Stimulated activated CD8-positive, alpha-beta memory T cell treated with anti-CD3 and anti-CD28 coated beads, Interleukin-7, amount 100 ng/mL, for 48 hours (primary cell): ENCODE measurements at regions not wholly inside any gene's neighbourhood (a gene's known extent, or its start where the extent isn't known, plus 50 kb on each side); places are given as distances from the start of the nearest gene placed in this dataset.
"Not testable (repeated sequence)": the region's sequence is repeated elsewhere in the genome, so short reads cannot be mapped to it uniquely, and the experiment has no call there.

Experiments used
- DNase-seq, 2 donors: peaks; one replicate each; pipeline ENCODE4 v3.0.0-alpha.2; 2020; ENCODE audit warnings: low read depth in 1 of 2; ENCODE audit errors: extremely low read depth in 1 of 2

- DNase-seq: no peak
These were observed 227.6 kb upstream of the C9orf72 start for GRCh38 chr9:27800692-27801370.

DNA sequence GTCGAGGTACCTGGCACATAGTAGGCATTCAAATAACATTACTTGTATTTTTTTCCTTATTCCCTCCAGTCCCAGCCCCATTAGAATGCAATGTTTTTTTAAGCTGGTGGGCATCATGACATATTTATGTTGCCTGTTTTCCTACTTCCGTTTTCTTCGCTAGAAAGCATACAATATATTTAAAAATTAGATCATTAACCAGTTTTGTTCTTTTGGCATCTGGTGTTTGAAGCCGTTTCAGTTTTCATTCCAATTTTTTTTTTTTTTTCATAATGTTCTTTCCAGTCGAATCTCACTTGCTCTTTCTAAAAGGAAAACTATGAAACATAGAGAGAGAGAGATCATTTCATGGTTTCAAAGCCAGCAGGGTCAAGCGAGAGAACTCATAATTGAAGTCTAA is 228.3 kb upstream of the C9orf72 start:
- no peak for DNase-seq

DNA sequence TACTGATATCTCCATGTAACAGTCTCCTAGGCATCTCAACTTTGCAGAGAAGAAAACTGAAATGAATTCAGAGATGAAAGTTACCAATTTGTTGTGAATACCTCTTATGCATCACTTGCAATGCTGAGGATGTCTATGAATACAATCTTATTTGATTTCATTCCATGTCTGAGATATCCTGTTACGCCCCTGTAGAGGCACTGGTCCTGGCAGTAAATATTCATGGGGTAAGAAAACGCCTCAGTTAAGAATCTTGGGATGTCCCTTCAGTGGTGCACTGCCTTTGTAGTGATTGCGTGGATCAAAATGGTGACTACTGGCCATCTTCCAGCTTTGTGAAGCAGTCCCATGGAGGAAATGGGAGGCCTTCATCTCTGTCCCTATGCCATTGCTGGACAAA is 229.1 kb upstream of the C9orf72 start:
- no peak for DNase-seq

GRCh38 chr9:27808864-27809263 is 235.6 kb upstream of the C9orf72 start:
- no peak for DNase-seq

- no peak for DNase-seq
These were observed 244.5 kb upstream of the C9orf72 start for GRCh38 chr9:27817747-27818146.

- no peak for DNase-seq
These were observed 245.1 kb upstream of the C9orf72 start for GRCh38 chr9:27818348-27818747.

GRCh38 chr9:27828908-27829307 is 255.6 kb upstream of the C9orf72 start:
- DNase-seq: no peak

DNA sequence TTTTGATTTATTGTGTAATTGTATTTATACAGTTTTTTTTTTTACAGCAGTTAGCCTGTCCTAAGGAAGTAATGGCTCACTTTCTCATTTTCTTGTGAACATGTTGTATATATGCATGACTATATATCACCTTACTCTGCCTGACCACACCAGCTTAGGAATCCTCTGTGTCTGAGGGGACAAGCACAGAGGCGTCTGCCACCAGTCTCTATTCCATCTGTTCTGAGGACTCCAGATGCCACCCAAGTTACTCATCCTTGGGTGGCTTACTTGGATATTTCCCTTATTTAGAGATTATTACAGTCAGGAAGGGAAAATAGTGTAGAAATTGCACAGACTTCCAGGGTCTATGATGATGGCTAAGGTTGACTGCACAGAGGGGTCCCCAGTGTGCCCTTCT is 256.3 kb upstream of the C9orf72 start:
- no peak for DNase-seq

DNA sequence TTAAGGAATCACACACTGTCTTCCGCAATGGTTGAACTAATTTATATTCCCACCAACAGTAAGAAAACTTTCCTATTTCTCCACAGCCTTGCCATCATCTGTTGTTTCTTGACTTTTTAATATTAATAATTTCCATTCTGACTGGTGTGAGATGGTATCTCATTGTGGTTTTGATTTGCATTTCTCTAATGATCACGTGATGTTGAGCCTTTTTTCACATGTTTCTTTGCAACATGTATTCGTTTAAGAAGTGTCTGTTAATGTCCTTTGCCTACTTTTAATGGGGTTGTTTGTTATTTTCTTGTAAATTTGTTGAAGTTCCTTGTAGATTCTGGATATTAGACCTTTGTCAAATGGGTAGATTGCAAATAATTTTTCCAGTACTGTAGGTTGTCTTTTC is 258.8 kb upstream of the C9orf72 start:
- DNase-seq: not testable (repeated sequence)

DNA sequence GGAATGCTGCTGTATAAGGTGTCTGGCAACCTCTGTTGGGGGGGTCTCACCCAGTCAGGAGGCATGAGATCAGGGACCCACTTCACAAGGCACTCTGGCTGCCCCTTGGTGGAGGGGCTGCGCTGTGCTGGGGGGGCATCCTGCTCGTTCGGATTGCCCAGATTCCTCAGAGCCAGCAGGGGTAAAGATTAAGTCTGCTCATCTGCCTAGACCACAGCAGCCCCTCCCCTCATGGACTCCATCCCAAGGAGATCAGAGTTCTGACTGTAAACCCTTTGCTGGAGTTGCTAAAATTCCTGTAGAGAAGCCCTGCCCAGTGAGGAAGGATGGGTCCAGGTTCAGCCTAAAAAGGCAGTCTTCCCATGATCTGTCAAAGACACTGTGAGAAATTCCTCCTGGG is 262.0 kb upstream of the C9orf72 start:
- no peak for DNase-seq

DNA sequence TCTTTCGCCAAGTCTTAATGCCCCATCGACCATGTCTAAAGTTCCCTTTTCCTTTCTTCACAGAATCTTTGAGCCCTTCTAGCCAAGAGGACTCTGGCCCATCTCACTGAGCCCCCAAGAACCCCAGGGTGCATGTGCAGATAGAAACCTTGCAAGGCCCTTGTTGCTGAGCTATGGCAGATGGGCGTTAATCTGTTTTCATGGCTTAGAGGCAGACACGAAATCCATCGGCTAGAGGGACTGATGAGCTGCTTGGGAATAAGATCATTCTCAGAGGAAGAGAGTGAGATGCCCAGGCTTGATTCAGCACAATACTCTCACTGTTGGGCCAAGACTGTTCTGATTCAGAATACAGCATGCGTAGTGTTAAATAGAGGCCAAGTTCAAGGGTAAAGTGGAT is 262.5 kb upstream of the C9orf72 start:
- no peak for DNase-seq

GRCh38 chr9:27836661-27837401 is 263.6 kb upstream of the C9orf72 start:
- DNase-seq: no peak

- DNase-seq: no peak
These were observed 265.6 kb upstream of the C9orf72 start for GRCh38 chr9:27838876-27839275.

- DNase-seq: not testable (repeated sequence)
These were observed 266.5 kb upstream of the C9orf72 start for GRCh38 chr9:27839767-27840166.

DNA sequence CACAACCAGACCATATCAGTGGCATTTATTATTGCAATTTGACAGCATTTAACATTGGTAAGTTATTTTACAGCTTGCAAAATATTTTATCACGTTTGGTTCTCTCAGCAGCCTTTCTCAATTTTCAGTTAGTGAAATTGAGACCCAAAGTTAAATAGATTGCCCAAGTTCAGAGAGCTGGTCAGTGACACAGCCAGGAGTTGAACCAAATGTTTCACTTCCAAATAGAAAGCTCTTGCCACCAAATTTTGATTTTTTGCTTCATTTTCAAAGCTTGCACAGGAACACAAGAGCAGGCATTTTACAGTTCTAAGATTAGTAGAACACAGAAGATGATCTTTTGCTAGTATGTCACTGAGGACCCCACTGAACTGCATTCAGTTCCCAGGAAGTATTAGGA is 271.5 kb upstream of the C9orf72 start:
- no peak for DNase-seq

DNA sequence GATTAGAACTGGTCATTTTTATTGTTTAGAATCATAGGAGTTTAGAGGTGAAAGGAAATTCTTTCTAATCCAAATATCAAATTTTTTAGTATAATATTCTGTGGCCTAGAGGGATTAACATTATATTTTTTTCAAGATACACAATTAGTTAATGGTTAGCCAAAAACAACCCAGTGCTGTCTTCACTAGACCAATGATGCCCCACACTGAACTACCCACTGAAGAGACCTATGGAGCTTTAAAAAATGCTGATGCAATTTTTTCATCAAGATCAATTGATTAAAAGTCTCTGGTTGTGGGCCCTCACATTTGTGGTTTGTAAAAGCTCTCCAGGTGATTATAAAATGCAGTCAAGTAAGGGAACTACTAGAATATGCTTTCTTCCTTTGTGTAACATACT is 274.1 kb upstream of the C9orf72 start:
- no peak for DNase-seq

DNA sequence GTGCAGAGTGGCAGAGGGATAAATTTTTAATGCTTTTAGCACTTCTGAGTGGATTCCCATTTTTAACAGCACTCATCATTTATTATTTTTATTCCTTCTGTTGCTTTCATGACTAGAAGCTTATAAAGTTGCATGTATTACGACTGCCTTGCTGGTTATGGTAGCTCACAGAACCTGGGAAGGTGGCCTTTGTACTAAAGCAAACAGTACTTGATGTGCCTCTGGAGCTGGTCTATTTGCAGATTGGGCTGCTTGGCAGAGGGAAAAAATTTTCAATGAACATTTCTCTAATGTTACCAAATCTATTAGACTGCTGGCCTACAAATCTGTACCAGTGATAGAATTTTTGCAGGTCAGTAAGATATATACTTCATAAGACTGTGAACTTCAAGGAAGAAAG is 274.5 kb upstream of the C9orf72 start:
- no peak for DNase-seq

DNA sequence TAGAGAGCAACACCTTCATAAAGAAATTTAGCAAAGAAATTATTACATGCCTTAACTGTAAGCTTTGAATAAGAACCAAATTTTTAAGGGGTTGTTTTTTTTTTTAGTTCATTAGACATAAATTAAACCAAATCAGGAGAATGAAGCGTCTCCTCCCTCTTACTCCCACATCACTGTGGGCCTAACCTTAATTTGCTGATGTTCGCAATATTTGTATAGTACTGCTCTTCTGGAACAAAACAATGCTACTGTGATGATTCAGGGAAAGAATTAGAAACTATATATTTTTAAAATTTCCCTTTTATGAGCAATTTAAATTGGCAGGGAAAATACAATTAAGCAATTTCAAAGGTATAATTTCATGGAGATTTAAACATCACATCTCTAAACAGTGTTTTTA is 275.0 kb upstream of the C9orf72 start:
- no peak for DNase-seq

GRCh38 chr9:27851858-27852257 is 278.6 kb upstream of the C9orf72 start:
- DNase-seq: no peak

DNA sequence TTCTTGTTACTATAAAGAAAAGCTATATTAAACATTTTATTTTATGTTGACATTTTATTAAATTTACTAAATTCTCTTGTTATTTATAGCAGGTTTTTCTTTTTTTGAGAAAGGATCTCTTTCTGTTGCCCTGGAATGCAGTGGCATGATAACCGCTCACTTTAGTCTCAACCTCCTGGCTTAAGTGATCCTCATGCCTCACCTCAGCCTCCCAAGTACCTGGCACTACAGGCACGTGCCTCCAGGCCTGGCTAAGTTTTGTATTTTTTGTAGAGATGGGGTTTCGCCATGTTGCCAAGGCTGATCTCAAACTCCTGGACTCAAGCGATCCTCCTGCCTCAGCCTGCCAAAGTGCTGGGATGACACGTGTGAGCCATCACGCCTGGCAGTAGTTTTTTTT is 280.2 kb upstream of the C9orf72 start:
- no peak for DNase-seq

- DNase-seq: no peak
These were observed 282.8 kb upstream of the C9orf72 start for GRCh38 chr9:27856054-27856453.

- no peak for DNase-seq
These were observed 283.5 kb upstream of the C9orf72 start for GRCh38 chr9:27856748-27857147.

- DNase-seq: no peak
These were observed 288.6 kb upstream of the C9orf72 start for GRCh38 chr9:27861887-27862286.
